ENCODE measurements at regions not wholly inside any gene's neighbourhood (a gene's known extent, or its start where the extent isn't known, plus 50 kb on each side); places are given as distances from the start of the nearest gene placed in this dataset.

GRCh38 chr9:117929868-117930267 lies 225.7 kb downstream of the TLR4 start:
- TF ChIP-seq POLR2A (IDR thresholded peaks at IDR 0.05; ENCODE audit: low read depth, low read length) (no peak), POLR2AphosphoS5 (IDR thresholded peaks at IDR 0.05; ENCODE audit: low read depth, low read length) (no peak), TAF1 (IDR thresholded peaks at IDR 0.05; ENCODE audit: low read depth, low read length) (no peak), PAX5 (IDR thresholded peaks at IDR 0.05; ENCODE audit: insufficient read depth, low read length, severe bottlenecking) (no peak), SPI1 (IDR thresholded peaks at IDR 0.05; ENCODE audit: low read depth, low read length) (no peak), POU2F2 (IDR thresholded peaks at IDR 0.05; ENCODE audit: low read depth, low read length) (no peak)

All from GM12891 (cell line).